Mesenchymal stem cell (in vitro differentiated cells and primary cell): ENCODE measurements at regions not wholly inside any gene's neighbourhood (a gene's known extent, or its start where the extent isn't known, plus 50 kb on each side); places are given as distances from the start of the nearest gene placed in this dataset.
"Not testable (repeated sequence)": the region's sequence is repeated elsewhere in the genome, so short reads cannot be mapped to it uniquely, and the experiment has no call there.

Experiments
- DNase-seq: peaks from one replicate; pipeline ENCODE4 v3.0.0-alpha.2; 2013
- H2AFZ ChIP-seq: one replicate; pipeline ENCODE4 v1.6.1; 2013; ENCODE audit warnings: low read depth, mild to moderate bottlenecking, control low read depth, inconsistent platforms, low read length, moderate library complexity
- H2AK5ac ChIP-seq: 2 replicates; pipeline ENCODE4 v1.6.1; 2013; ENCODE audit warnings: low read length, moderate library complexity, mild to moderate bottlenecking, inconsistent platforms; ENCODE audit not compliant: severe bottlenecking
- H2BK120ac ChIP-seq: one replicate; pipeline ENCODE4 v1.6.1; 2013; ENCODE audit warnings: low read depth, mild to moderate bottlenecking, inconsistent platforms, low read length, moderate library complexity
- H2BK12ac ChIP-seq, 2 experiments: one replicate each; pipeline ENCODE4 v1.6.1; 2013; ENCODE audit warnings: inconsistent platforms in 2 of 2, low read length in 2 of 2, mild to moderate bottlenecking in 2 of 2, moderate library complexity in 2 of 2, control low read depth in 1 of 2
- H2BK15ac ChIP-seq: one replicate; pipeline ENCODE4 v1.6.1; 2013; ENCODE audit warnings: mild to moderate bottlenecking, low read depth, inconsistent platforms; ENCODE audit not compliant: poor library complexity, severe bottlenecking
- H2BK5ac ChIP-seq: 2 replicates; pipeline ENCODE4 v1.6.1; 2013; ENCODE audit warnings: low read depth, mild to moderate bottlenecking, low read length, control low read depth, inconsistent platforms; ENCODE audit not compliant: poor library complexity, severe bottlenecking
- H3K14ac ChIP-seq, 2 experiments: one replicate each; pipeline ENCODE4 v1.6.1; 2013; ENCODE audit warnings: inconsistent platforms in 2 of 2, low read length in 2 of 2, control low read depth in 1 of 2, mild to moderate bottlenecking in 1 of 2, moderate library complexity in 1 of 2
- H3K18ac ChIP-seq, 2 experiments: one replicate each; pipeline ENCODE4 v1.6.1; 2013; ENCODE audit warnings: inconsistent platforms in 2 of 2, low read length in 2 of 2, control low read depth in 1 of 2, low read depth in 1 of 2, mild to moderate bottlenecking in 1 of 2
- H3K23ac ChIP-seq, 2 experiments: one replicate each; pipeline ENCODE4 v1.6.1; 2013; ENCODE audit warnings: inconsistent platforms in 2 of 2, low read length in 2 of 2, mild to moderate bottlenecking in 2 of 2, moderate library complexity in 2 of 2, control low read depth in 1 of 2
- H3K27ac ChIP-seq: 2 replicates; pipeline ENCODE4 v1.5.1; 2013; ENCODE audit warnings: mild to moderate bottlenecking, moderate library complexity, low read length, control low read depth, inconsistent platforms; ENCODE audit not compliant: poor library complexity, severe bottlenecking
- H3K27me3 ChIP-seq, 2 experiments: 2 replicates each; pipeline versions ENCODE4 v1.6.1 to v1.7.0; 2013; ENCODE audit warnings: low read length in 2 of 2, mild to moderate bottlenecking in 2 of 2, moderate library complexity in 2 of 2, control low read depth in 1 of 2, inconsistent platforms in 1 of 2; ENCODE audit not compliant: control insufficient read depth in 1 of 2, insufficient read depth in 1 of 2
- H3K36me3 ChIP-seq, 2 experiments: 2 replicates each; pipeline versions ENCODE4 v1.6.1 to v1.7.0; 2013; ENCODE audit warnings: low read length in 2 of 2, control low read depth in 1 of 2, inconsistent platforms in 1 of 2, low read depth in 1 of 2, mild to moderate bottlenecking in 1 of 2; ENCODE audit not compliant: insufficient read depth in 2 of 2, control insufficient read depth in 1 of 2
- H3K4ac ChIP-seq, 2 experiments: one replicate each; pipeline ENCODE4 v1.6.1; 2013; ENCODE audit warnings: inconsistent platforms in 2 of 2, low read length in 2 of 2, mild to moderate bottlenecking in 2 of 2, moderate library complexity in 2 of 2, control low read depth in 1 of 2, low read depth in 1 of 2
- H3K4me1 ChIP-seq: 2 replicates; pipeline ENCODE4 v1.6.1; 2013; ENCODE audit warnings: low read depth, low read length, control low read depth; ENCODE audit not compliant: control insufficient read depth, insufficient read depth
- H3K4me2 ChIP-seq: 2 replicates; pipeline ENCODE4 v1.6.1; 2013; ENCODE audit warnings: low read length, mild to moderate bottlenecking, inconsistent platforms; ENCODE audit not compliant: poor library complexity, severe bottlenecking
- H3K4me3 ChIP-seq, 2 experiments: 2 replicates each; pipeline versions ENCODE4 v1.5.1 to v1.7.0; 2013; ENCODE audit warnings: low read length in 2 of 2, mild to moderate bottlenecking in 2 of 2, control low read depth in 1 of 2, low read depth in 1 of 2; ENCODE audit not compliant: insufficient read depth in 1 of 2
- H3K79me1 ChIP-seq: replicated peaks from 2 replicates; pipeline ENCODE4 v1.6.1; 2013; ENCODE audit warnings: mild to moderate bottlenecking, control low read depth, low read length, inconsistent platforms; ENCODE audit not compliant: poor library complexity, severe bottlenecking
- H3K9ac ChIP-seq: 2 replicates; pipeline ENCODE4 v1.7.0; 2013; ENCODE audit warnings: mild to moderate bottlenecking, low read length, moderate library complexity
- H3K9me3 ChIP-seq: 2 replicates; pipeline ENCODE4 v1.7.0; 2013; ENCODE audit warnings: mild to moderate bottlenecking, low read length; ENCODE audit not compliant: control insufficient read depth
- H4K8ac ChIP-seq: one replicate; pipeline ENCODE4 v1.6.1; 2013; ENCODE audit warnings: inconsistent platforms, mild to moderate bottlenecking, low read length, moderate library complexity
- H4K91ac ChIP-seq: one replicate; pipeline ENCODE4 v1.6.1; 2013; ENCODE audit warnings: mild to moderate bottlenecking, low read length, inconsistent platforms
- WGBS: methylation state at CpG from one replicate; pipeline ENCODE4 v1.1.7; 2013; ENCODE audit warnings: mixed read lengths; 5-methylcytosine and 5-hydroxymethylcytosine counted together

DNA sequence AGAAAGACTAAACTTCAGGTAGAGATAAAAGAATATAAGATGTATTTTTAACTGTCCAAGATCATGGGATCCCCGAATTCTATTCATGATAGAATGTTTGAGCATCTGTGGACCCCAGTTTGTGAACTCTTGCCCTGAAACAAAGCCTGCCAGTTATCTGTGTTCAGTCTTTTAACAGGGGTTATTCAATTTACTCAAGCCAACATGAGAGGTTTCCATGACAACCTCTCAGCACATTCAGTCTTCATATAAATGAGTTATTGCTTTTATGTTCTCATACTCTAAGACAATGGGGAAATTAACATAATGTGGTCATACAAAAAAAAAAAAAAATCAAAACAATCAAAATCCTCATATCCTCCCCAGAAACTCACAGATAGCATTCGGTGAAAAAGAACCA, 130.1 kb downstream of the NPIPA5 start:
- not testable (repeated sequence) for H3K4me2 ChIP-seq, H3K27me3 ChIP-seq, H3K36me3 ChIP-seq, H3K9me3 ChIP-seq, H4K8ac ChIP-seq, H2BK120ac ChIP-seq, H3K14ac ChIP-seq, H3K4me3 ChIP-seq, H3K27ac ChIP-seq, H3K9ac ChIP-seq, H2AFZ ChIP-seq, H3K18ac ChIP-seq, H4K91ac ChIP-seq, H3K79me1 ChIP-seq, H3K23ac ChIP-seq, H3K4ac ChIP-seq, H3K4me1 ChIP-seq, H2BK15ac ChIP-seq, DNase-seq, H2BK12ac ChIP-seq, H2BK5ac ChIP-seq, H2AK5ac ChIP-seq
- WGBS: no CpG with 5 or more reads among the region's 2 CpGs

- not testable (repeated sequence) for H3K9ac ChIP-seq, H2BK5ac ChIP-seq, H3K23ac ChIP-seq, H3K4ac ChIP-seq, H4K91ac ChIP-seq, H3K4me1 ChIP-seq, H3K36me3 ChIP-seq, H3K4me3 ChIP-seq, H3K27me3 ChIP-seq, H3K9me3 ChIP-seq, H2BK120ac ChIP-seq, H3K27ac ChIP-seq, H3K18ac ChIP-seq, DNase-seq, H2AFZ ChIP-seq, H3K79me1 ChIP-seq, H2BK15ac ChIP-seq, H2AK5ac ChIP-seq, H3K14ac ChIP-seq, H3K4me2 ChIP-seq, H2BK12ac ChIP-seq, H4K8ac ChIP-seq
- WGBS: no CpG with 5 or more reads among the region's 3 CpGs
These were observed 141.3 kb downstream of the NPIPA5 start for GRCh38 chr16:15236674-15237323.

DNA sequence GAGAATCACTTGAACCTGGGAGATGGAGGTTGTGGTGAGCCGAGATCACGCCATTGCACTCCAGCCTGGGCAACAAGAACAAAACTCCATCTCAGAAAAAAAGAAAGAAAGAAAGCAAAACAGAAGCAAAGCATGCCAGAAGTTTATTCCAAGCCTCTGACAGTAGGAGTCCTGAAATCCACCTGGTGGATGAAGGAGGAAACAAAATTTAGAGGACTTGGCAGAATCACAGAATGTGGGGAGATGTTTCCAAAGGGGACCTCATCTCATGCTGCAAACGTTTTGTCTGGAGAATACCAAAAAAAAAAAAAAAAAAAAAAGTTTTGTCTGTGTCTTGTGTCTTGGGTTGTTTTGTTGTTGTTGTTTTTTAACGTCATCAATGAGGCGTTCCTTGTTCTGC, 141.1 kb upstream of the RRN3 start:
- not testable (repeated sequence) for H2AFZ ChIP-seq, H3K4me2 ChIP-seq, H3K9ac ChIP-seq, H2BK15ac ChIP-seq, H3K27ac ChIP-seq, H2BK120ac ChIP-seq, H3K4me3 ChIP-seq, H3K23ac ChIP-seq, H2AK5ac ChIP-seq, H4K91ac ChIP-seq, H3K79me1 ChIP-seq, H3K9me3 ChIP-seq, H3K18ac ChIP-seq, H3K14ac ChIP-seq, H4K8ac ChIP-seq, H3K4me1 ChIP-seq, H3K4ac ChIP-seq, H2BK5ac ChIP-seq, H3K27me3 ChIP-seq, H2BK12ac ChIP-seq, H3K36me3 ChIP-seq, DNase-seq
- 0% methylated on average over 1 of the region's 5 CpGs for WGBS

DNA sequence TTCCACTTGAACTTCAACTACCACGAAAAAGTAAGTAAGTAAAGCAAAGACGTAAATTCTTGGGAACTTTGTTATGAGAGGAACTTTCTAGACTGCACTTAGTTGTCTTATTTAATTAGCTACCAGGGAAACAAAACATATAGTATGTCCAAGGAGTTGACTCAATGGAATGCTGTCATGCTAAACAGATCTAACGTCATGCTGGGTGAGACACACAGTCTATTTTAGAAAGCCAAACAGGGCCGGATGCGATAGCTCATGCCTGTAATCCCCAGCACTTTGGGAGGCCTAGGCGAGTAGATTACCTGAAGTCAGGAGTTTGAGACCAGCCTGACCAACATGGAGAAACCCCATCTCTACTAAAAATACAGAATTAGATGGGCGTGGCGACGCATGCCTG, 140.6 kb upstream of the RRN3 start:
- not testable (repeated sequence) for H3K4me1 ChIP-seq, H2AK5ac ChIP-seq, H2AFZ ChIP-seq, H2BK120ac ChIP-seq, H4K8ac ChIP-seq, H3K9ac ChIP-seq, H3K9me3 ChIP-seq, H2BK15ac ChIP-seq, H3K79me1 ChIP-seq, H3K4me3 ChIP-seq, H3K27me3 ChIP-seq, H3K36me3 ChIP-seq, H3K4me2 ChIP-seq, H2BK5ac ChIP-seq, H3K18ac ChIP-seq, H3K23ac ChIP-seq, H4K91ac ChIP-seq, DNase-seq, H3K14ac ChIP-seq, H3K27ac ChIP-seq, H3K4ac ChIP-seq, H2BK12ac ChIP-seq
- no CpG with 5 or more reads among the region's 9 CpGs for WGBS
